Fibroblast of mammary gland (primary cell): ENCODE measurements at regions not wholly inside any gene's neighbourhood (a gene's known extent, or its start where the extent isn't known, plus 50 kb on each side); places are given as distances from the start of the nearest gene placed in this dataset.

ENCODE experiments used
- DNase-seq: peaks from one replicate; pipeline ENCODE4 v3.0.0-alpha.2; 2010; ENCODE audit warnings: low read depth
- H3K4me3 ChIP-seq: 2 replicates; pipeline ENCODE4 v1.5.1; 2011; ENCODE audit warnings: low read depth, mild to moderate bottlenecking, low read length, moderate library complexity; ENCODE audit not compliant: control insufficient read depth
- TF ChIP-seq, protein P1 (sequence below): conservative IDR thresholded peaks from 2 replicates; pipeline ENCODE4 v1.5.1; 2011; ENCODE audit warnings: low read depth, low read length, inconsistent platforms; ENCODE audit not compliant: control insufficient read depth, insufficient read depth

GRCh38 chr10:20958764-20959163 is 61.7 kb upstream of the NEBL start:
- TF ChIP-seq, protein P1, sequence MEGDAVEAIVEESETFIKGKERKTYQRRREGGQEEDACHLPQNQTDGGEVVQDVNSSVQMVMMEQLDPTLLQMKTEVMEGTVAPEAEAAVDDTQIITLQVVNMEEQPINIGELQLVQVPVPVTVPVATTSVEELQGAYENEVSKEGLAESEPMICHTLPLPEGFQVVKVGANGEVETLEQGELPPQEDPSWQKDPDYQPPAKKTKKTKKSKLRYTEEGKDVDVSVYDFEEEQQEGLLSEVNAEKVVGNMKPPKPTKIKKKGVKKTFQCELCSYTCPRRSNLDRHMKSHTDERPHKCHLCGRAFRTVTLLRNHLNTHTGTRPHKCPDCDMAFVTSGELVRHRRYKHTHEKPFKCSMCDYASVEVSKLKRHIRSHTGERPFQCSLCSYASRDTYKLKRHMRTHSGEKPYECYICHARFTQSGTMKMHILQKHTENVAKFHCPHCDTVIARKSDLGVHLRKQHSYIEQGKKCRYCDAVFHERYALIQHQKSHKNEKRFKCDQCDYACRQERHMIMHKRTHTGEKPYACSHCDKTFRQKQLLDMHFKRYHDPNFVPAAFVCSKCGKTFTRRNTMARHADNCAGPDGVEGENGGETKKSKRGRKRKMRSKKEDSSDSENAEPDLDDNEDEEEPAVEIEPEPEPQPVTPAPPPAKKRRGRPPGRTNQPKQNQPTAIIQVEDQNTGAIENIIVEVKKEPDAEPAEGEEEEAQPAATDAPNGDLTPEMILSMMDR: no peak
- H3K4me3 ChIP-seq: no peak overlapping the region
- no peak for DNase-seq

DNA sequence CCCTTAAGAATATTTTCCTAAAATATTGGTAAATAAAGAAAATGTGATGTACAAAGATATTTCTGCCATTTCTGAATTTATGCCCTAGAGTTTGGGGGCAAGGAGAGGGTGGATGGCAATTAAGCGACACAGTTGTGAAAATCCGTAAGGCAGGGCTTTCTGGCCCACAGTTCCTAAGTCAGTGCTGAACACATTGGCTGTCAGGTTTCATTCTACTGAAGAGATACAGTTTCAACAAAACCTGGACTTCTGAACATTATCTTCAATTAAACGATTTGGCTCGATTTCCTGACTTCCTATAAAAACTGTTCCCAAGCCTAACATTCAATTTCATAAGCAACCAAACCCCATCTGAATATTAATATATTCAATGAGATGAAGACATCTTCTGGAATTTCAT is 61.1 kb upstream of the NEBL start:
- H3K4me3 ChIP-seq: no peak overlapping the region
- TF ChIP-seq, protein P1: no peak
- DNase-seq: no peak

GRCh38 chr10:20957744-20958143 is 60.6 kb upstream of the NEBL start:
- TF ChIP-seq, protein P1: no peak
- DNase-seq: peak; percentile 19
- H3K4me3 ChIP-seq: no peak overlapping the region

GRCh38 chr10:20956843-20957242 is 59.7 kb upstream of the NEBL start:
- DNase-seq: peak; percentile 70
- H3K4me3 ChIP-seq: no peak overlapping the region
- TF ChIP-seq, protein P1: no peak

- H3K4me3 ChIP-seq: no peak overlapping the region
- TF ChIP-seq, protein P1: no peak
- peak; percentile 19 for DNase-seq
Measured at GRCh38 chr10:20955355-20955893, 58.3 kb upstream of the NEBL start.

- no peak for DNase-seq
- TF ChIP-seq, protein P1: no peak
- no peak overlapping the region for H3K4me3 ChIP-seq
Measured at GRCh38 chr10:20954519-20954918, 57.4 kb upstream of the NEBL start.

- no peak for DNase-seq
- TF ChIP-seq, protein P1: no peak
- H3K4me3 ChIP-seq: no peak overlapping the region
Measured at GRCh38 chr10:20953120-20953519, 56.0 kb upstream of the NEBL start.
